GM03348 (cell line): ENCODE measurements at regions not wholly inside any gene's neighbourhood (a gene's known extent, or its start where the extent isn't known, plus 50 kb on each side); places are given as distances from the start of the nearest gene placed in this dataset.

Source experiments
- DNase-seq: peaks from one replicate; pipeline ENCODE4 v3.0.0; 2012; ENCODE audit warnings: low spot score

GRCh38 chr5:39506211-39506610, 81.4 kb upstream of the DAB2 start:
- peak; percentile 53 for DNase-seq

- DNase-seq = no peak
Measured at GRCh38 chr5:39505791-39506190, 81.0 kb upstream of the DAB2 start.

DNA sequence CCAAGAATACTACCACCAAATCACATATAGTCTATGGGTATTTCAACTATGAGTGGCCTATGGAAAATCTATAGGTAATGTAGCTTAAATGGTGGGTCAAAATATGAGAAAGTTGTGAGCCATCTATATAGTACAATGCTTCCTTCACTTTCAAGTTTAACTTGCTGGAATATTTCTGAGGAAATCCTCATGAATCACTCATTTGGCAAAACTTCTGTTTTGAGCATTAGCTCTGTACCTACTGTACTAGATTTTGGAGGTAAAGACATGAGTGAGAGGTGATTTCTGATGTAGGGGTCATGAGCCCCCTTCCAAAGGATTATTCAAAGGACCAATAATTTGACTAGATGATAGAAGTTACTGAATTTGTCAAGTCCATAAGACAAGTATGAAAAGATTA, 80.6 kb upstream of the DAB2 start:
- DNase-seq = no peak

- DNase-seq = peak; percentile 57
Measured at GRCh38 chr5:39503155-39503554, 78.4 kb upstream of the DAB2 start.

- DNase-seq = no peak
Measured at GRCh38 chr5:39502704-39503103, 77.9 kb upstream of the DAB2 start.

DNA sequence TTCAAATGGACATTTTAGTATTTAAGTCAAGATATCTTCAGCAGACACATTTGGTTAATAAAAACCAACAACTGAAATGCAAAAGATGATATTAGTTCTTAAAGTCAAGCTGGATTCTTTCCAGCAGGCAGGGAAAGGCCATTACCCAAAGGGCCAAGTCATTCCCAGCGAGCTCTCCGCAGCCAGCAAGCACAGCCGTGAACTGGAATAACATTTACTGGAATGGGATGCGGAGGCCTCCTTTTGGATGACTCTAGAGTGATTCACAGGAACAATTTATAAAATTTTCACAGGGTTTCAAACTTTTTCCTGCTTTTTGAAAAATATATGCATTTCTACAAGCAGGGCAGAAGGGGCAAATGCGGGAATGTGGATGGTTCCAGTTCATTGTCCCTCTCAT, 76.6 kb upstream of the DAB2 start:
- DNase-seq = peak; percentile 60

GRCh38 chr5:39500551-39501175, 75.9 kb upstream of the DAB2 start:
- no peak for DNase-seq

GRCh38 chr5:39498278-39498952, 73.6 kb upstream of the DAB2 start:
- no peak for DNase-seq

DNA sequence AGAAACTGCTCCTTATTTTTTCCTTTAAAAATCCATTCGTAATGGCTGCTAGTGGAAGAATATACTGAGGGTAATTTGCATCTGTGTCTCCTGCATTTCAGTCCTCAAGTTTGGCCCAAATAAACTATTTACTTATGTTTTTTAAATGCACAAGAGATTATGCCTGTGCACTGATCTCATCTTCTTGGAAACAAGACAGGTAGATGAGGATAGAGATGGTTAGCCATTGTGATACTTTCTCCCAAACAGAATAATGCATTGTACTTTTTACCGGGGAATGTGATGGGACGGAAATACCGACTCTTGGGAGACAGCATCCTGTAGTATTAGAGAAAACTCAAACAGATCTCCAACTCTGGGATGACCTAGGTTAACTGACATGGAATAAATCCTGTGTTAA, 72.5 kb upstream of the DAB2 start:
- DNase-seq = no peak

GRCh38 chr5:39495227-39495626, 70.4 kb upstream of the DAB2 start:
- no peak for DNase-seq

GRCh38 chr5:39494534-39494933, 69.8 kb upstream of the DAB2 start:
- DNase-seq = no peak

DNA sequence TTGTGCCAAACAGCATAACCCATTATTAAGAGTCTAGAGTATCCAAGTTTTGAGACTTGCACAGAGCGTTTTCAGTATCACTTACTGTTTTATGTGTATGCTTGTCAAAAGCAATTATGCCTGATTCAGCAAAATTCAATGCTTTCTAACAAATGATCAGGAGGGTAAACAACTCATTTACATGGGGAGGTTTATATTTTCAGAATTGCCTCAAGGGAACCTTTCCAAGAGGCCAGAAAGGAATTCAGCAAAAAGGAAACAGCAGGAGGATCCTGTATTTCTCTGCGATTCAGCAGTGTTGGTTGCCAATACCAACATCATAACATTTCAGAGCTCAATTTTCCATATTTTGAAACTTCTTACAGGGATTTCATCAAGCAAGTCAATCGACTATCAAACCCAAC, 69.3 kb upstream of the DAB2 start:
- DNase-seq = peak; percentile 44

DNA sequence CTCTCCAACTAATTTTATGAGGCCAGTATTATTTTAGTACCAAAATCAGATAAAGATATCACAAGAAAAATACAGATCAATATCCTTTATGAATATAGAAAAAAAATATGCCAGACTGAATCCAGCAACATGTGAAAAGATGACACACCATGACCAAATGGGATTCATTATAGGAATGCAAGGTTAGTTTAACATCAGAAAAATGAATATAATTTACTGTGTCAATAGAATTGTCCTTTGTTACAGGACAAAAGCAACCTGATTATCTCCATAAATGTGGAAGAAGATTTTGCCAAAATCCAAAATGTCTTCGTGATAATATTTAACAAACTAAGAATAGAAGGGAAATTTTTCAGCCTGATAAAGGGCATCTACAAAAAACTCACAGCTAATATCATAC, 66.4 kb upstream of the DAB2 start:
- no peak for DNase-seq

DNA sequence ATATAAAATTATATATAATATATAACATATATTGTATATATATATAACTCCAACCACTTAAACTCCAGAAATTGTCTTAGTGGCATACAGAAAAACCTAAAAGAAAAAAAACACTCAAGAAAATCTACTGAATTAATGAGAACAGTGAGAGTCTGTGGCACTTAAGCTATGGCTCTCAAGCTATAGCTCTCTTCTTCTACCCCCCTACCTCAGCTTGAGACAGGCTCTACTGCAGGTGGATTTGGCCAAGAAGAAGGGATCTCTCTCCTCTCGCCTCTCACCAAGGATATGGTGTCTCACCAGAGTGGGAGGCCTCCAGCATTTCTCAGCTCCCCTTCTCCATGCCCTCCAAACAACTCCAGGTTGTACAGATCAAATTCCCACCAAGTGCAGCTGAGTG, 64.5 kb upstream of the DAB2 start:
- DNase-seq = no peak

DNA sequence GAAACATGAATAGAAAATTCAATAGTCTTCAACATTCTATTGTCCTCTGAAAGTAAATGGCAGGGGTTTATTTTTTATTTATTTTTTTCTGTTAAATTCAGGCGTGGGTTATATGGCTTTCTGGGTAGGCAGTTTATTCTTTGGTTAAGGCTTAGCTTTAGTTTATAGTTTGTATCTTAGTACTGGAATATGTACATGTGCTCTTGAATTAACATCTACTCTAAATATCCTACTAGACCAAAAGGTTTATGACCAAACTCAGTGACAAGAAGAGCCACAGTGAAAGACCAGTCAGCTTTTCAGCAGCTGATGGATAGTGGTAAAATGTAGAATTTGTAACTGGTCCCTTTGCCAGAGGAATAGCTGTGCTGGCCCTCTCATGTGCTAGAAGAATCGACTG, 62.0 kb upstream of the DAB2 start:
- no peak for DNase-seq

- no peak for DNase-seq
Measured at GRCh38 chr5:39486361-39486760, 61.6 kb upstream of the DAB2 start.

GRCh38 chr5:39485079-39485478, 60.3 kb upstream of the DAB2 start:
- no peak for DNase-seq

DNA sequence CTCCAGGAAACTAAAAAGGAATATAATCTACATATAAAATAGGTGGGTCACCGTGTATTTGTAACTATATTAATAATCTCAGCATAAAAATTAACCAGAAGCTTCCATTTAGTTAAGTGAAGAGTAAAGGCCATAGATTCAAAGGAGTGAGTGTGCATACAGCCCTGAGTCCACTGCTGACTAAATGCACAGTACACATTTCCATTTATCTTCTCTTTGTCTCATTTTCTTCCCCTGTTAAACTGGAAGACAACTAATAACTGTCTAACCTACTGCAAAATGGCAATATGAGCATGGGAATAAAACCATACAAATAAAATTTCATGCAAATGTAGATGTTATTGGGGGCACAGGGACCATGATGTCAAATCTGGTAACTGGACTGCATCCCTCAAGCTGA, 59.9 kb upstream of the DAB2 start:
- DNase-seq = no peak

GRCh38 chr5:39482098-39482497, 57.3 kb upstream of the DAB2 start:
- DNase-seq = no peak

DNA sequence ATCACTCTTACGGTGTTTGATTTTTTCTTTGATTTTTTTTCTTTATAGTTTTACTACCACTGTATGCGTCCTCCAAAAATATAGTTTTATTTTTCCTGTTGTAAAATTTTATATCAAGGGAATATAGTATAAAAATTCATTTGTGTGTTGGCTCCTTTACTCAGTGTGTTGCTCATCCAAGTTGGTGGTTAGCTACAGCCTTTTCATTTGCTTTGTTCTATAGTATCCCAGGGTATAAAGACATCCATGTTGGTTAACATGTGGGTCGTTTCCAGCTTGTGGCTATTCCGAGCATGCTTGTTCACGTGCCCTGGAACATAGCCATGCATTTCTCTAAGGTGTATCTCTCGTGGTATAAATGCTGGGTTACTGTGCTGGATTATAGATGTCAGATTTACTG, 54.8 kb upstream of the DAB2 start:
- no peak for DNase-seq

GRCh38 chr5:39478863-39479262, 54.1 kb upstream of the DAB2 start:
- no peak for DNase-seq

DNA sequence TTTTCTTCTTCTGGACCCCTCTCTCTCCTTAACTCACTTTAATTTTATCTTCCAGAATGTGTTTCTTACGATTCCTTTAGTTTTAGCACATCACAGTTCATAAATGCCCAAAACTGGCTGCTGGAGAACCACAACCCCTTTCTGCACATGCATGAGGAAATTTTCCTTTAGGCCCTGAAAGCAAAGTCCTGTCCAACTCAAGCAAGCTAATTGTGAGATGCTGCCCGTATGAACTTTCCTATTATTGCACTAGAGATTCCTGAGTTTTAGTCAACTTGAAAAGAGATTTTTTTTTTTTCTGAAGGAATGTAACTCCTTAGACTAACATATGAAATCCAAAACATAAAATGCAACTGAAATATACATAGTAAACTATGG, 52.1 kb upstream of the DAB2 start:
- no peak for DNase-seq

- DNase-seq = peak; percentile 38
Measured at GRCh38 chr5:39475881-39476842, 51.4 kb upstream of the DAB2 start.
